GM10248 (cell line): ENCODE measurements at regions not wholly inside any gene's neighbourhood (a gene's known extent, or its start where the extent isn't known, plus 50 kb on each side); places are given as distances from the start of the nearest gene placed in this dataset.

ENCODE experiments used
- CTCF ChIA-PET: fragments of 300-600 bp; sonication (Branson Sonifier 250); formaldehyde crosslinking; extraction: SDS; loops from one replicate; lab custom pipeline; 2021; ENCODE audit warnings: antibody characterized with exemption; lab: Yijun Ruan, JAX
- POLR2A ChIA-PET: fragments of 350-650 bp; sonication (Branson Sonifier 250); formaldehyde crosslinking; extraction: SDS; loops from one replicate; lab custom pipeline; 2020; ENCODE audit warnings: antibody characterized with exemption; lab: Yijun Ruan, JAX
- DNase-seq: peaks from one replicate; pipeline ENCODE4 v3.0.0; 2012; ENCODE audit errors: extremely low spot score
- TF ChIP-seq, protein P1 (sequence below): IDR thresholded peaks from 2 replicates; pipeline ENCODE4 v1.5.1; 2012; ENCODE audit warnings: mild to moderate bottlenecking, low read depth; ENCODE audit errors: extremely low read depth, missing control alignments, control extremely low read depth

DNA sequence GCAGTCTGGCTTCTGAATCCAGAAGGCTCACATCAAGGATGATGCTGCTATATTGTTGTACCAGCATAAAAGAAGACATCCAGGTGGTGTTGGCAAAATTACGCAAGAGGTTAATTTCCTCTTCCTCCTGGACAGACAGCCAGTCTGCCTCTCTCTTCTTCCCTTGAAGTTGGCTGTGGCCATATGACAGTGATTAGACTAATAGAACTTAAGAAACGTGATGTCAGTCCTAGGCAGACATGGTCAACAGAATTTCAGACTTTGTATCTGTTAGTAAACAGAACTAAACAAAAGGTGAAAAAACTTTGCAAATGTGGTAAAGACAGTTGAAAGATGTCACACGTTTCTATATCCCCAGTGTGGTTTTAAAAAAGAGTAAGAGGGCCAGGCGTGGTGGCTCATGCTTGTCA is 465.2 kb upstream of the NR2F2 start:
- ChIA-PET CTCF (no interaction called here), POLR2A (no interaction called here)
- DNase-seq, result no peak
- TF ChIP-seq, protein P1, sequence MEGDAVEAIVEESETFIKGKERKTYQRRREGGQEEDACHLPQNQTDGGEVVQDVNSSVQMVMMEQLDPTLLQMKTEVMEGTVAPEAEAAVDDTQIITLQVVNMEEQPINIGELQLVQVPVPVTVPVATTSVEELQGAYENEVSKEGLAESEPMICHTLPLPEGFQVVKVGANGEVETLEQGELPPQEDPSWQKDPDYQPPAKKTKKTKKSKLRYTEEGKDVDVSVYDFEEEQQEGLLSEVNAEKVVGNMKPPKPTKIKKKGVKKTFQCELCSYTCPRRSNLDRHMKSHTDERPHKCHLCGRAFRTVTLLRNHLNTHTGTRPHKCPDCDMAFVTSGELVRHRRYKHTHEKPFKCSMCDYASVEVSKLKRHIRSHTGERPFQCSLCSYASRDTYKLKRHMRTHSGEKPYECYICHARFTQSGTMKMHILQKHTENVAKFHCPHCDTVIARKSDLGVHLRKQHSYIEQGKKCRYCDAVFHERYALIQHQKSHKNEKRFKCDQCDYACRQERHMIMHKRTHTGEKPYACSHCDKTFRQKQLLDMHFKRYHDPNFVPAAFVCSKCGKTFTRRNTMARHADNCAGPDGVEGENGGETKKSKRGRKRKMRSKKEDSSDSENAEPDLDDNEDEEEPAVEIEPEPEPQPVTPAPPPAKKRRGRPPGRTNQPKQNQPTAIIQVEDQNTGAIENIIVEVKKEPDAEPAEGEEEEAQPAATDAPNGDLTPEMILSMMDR, result no peak

DNA sequence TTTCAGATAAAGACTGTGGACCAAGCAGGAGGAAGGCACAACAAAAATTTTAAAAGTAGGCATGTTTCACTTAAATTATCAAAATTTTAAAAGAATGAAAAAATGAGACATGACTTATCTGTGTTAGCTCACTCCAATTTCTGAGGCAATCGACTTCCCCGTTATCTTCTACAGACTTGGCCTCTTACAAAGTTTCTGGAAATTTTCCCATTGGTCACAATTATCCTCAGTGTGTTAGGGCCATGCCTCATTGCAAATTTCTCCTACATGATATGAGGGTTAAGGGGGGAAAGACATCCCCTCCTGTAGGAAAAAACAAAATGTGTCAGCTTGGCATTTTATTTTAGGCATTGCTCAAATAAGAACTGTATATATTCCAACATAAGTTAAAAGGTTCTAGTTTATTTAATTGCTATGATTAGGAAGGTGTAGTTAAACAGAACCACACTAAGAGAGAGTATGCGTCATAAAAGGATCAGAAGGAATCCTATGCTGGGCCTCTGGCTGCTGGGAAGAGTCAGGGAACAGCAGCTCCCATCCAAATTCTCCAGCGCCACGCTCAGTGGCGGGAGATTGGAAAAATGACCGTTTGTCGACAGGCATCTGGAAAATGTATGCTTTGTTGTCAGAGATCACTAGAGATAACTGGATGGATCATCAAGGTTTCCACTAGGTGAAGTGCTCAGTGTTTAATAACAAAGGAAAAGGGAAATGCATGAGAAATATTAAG is 463.6 kb upstream of the NR2F2 start:
- DNase-seq, result no peak
- POLR2A ChIA-PET, result no interaction called here
- CTCF ChIA-PET, result no interaction called here
- TF ChIP-seq, protein P1, result no peak

DNA sequence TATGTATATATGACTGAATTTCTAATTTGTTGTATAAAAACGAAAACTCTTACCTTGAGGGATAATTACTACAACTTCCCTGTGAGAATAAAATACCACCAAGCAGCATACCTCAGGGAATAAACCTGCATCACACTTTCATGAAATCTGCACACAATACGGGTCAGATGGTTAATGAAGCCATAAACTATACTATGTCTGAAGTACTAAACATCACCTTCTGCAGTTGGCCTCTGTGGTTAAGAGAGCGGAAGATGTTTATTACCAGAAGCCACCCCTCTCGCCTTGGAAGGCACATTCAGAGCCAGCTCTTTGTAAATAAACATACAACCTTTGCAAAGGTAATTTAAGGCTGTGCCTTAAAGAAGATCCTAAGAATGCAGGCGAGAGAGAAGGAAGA is 462.1 kb upstream of the NR2F2 start:
- ChIA-PET POLR2A (no interaction called here), CTCF (no interaction called here)
- no peak for DNase-seq
- TF ChIP-seq, protein P1, result no peak

DNA sequence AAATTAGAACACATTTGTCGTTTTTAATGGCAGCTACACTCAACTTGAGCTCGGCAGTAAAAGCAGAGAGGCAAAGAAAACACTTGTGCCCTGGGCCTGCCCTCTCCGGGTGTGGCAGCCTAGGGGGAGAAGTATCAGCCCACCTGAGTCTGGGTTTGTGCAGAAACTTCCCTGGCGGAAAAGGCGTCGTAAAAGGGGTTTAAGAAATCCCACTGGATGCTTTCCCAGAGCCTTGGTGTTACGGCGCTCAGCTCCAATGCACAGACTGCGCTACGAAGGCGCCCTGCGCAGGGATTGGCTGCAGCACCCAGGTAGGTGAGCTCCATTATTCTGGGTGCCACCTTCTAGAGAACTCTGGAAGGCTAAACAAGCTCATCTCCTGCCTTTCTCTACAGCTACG is 461.5 kb upstream of the NR2F2 start:
- DNase-seq, result no peak
- CTCF ChIA-PET, result interaction anchor here (1.3 kb wide), 1 partner anchor 13 kb away, joined by 4 read pairs; no protein-coding TSS in a partner anchor
- TF ChIP-seq, protein P1, result no peak
- POLR2A ChIA-PET, result no interaction called here

DNA sequence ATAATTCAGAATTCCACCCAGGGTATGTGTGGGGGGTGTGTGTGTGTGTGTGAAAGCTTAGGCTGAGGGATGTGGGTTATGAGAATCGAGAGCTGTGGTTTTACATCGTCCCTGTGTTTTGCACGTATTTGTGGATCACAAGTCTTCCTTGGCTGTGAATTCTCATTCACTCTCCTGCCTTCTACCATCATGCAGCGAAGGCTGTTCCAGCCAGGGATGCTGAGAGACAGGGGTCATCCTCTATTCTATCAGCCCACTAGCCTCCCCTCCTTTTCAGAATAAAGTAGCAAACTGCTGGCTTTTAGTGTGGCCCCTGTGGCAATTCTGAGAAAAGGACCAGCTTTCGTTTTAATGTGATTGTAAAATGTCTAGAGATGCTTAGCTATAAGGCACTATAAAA is 460.6 kb upstream of the NR2F2 start:
- DNase-seq, result no peak
- ChIA-PET POLR2A (no interaction called here), CTCF (interaction anchor here (1.3 kb wide), 1 partner anchor 12 kb away, joined by 4 read pairs; no protein-coding TSS in a partner anchor)
- TF ChIP-seq, protein P1, result no peak

DNA sequence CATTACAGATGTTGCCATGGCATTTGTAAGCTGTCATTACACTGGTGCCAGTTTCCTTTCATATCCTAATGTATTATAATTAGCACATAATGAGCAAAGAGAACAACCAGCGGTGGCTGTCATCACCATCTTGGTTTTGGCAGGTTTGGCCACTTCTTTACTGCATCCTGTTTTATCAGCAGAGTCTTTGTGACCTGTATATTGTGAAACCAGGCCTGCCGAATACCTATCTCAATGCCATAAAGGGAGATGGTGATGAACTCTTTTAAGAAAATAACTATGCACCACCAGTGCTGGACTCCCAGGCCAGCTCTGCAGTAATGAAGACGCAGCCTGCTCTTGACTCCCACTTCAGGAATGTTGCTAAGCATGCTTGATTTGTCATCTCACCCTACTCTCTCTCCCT is 458.1 kb upstream of the NR2F2 start:
- no peak for DNase-seq
- ChIA-PET CTCF (no interaction called here), POLR2A (no interaction called here)
- TF ChIP-seq, protein P1, result no peak
